Right atrium auricular region (tissue), 2 donors: ENCODE measurements at regions not wholly inside any gene's neighbourhood (a gene's known extent, or its start where the extent isn't known, plus 50 kb on each side); places are given as distances from the start of the nearest gene placed in this dataset.

Experiments used
- DNase-seq: peaks from one replicate; pipeline ENCODE4 v3.0.0-alpha.2; 2019; ENCODE audit warnings: low spot score
- H3K27ac ChIP-seq, 2 donors: fragments of 200-600 bp; sonication (generic); 1 replicate in 1 of 2; 2 replicates in 1 of 2; pipeline ENCODE4 v1.5.1; 2016 to 2019
- H3K27me3 ChIP-seq, 2 donors: fragments of 200-600 bp; sonication (generic); one replicate each; pipeline versions ENCODE4 v1.5.1 to v1.6.0; 2017 to 2019
- H3K36me3 ChIP-seq: fragments of 200-600 bp; sonication (generic); one replicate; pipeline ENCODE4 v1.5.1; 2016
- H3K4me1 ChIP-seq, 2 donors: fragments of 200-600 bp; sonication (generic); one replicate each; pipeline versions ENCODE4 v1.5.1 to v1.6.0; 2017 to 2019
- H3K4me3 ChIP-seq, 2 donors: fragments of 200-600 bp; sonication (generic); 1 replicate in 1 of 2; 2 replicates in 1 of 2; pipeline ENCODE4 v1.5.1; 2017 to 2019; ENCODE audit warnings: mild to moderate bottlenecking in 1 of 2, moderate library complexity in 1 of 2
- H3K9me3 ChIP-seq, 2 donors: fragments of 200-600 bp; sonication (generic); one replicate each; pipeline ENCODE4 v1.5.1; 2019
- CTCF ChIP-seq, 2 donors: fragments of 200-600 bp; sonication (generic); IDR thresholded peaks; one replicate each; pipeline ENCODE4 v1.5.1; 2019; ENCODE audit warnings: antibody characterized with exemption in 2 of 2

- TF ChIP-seq CTCF (IDR thresholded peaks at IDR 0.05) = no peak
- Histone ChIP-seq H3K27ac (no peak overlapping the region), H3K36me3 (no peaks in the 10 kb centered on the region), H3K4me3 (no peak overlapping the region), H3K4me1 (peaks cover 0 to 3% of the 10 kb centered on the region in 2 donors), H3K9me3 (no peaks in the 10 kb centered on the region), H3K27me3 (no peaks in the 10 kb centered on the region)
- no peak for DNase-seq
Measured at GRCh38 chr3:17840126-17840525, 97.7 kb upstream of the TBC1D5 start.

GRCh38 chr3:17836919-17837318 lies 94.5 kb upstream of the TBC1D5 start:
- TF ChIP-seq CTCF (IDR thresholded peaks at IDR 0.05) = no peak
- no peaks in the 10 kb centered on the region for H3K27me3 ChIP-seq
- DNase-seq = no peak
- H3K4me1 ChIP-seq = peaks cover 0 to 3% of the 10 kb centered on the region in 2 donors
- no peaks in the 10 kb centered on the region for H3K9me3 ChIP-seq
- H3K36me3 ChIP-seq = no peaks in the 10 kb centered on the region
- H3K27ac ChIP-seq = no peak overlapping the region
- H3K4me3 ChIP-seq = peak overlapping the region in 1 of 2 donors; percentile 14

GRCh38 chr3:17836092-17836491 lies 93.7 kb upstream of the TBC1D5 start:
- DNase-seq = no peak
- no peak overlapping the region for H3K4me3 ChIP-seq
- no peaks in the 10 kb centered on the region for H3K9me3 ChIP-seq
- H3K36me3 ChIP-seq = no peaks in the 10 kb centered on the region
- no peaks in the 10 kb centered on the region for H3K27me3 ChIP-seq
- no peak for TF ChIP-seq CTCF (IDR thresholded peaks at IDR 0.05)
- peaks cover 0 to 2% of the 10 kb centered on the region in 2 donors for H3K4me1 ChIP-seq
- no peak overlapping the region for H3K27ac ChIP-seq

GRCh38 chr3:17833786-17834559 lies 91.5 kb upstream of the TBC1D5 start:
- no peaks in the 10 kb centered on the region for H3K36me3 ChIP-seq
- no peaks in the 10 kb centered on the region for H3K9me3 ChIP-seq
- TF ChIP-seq CTCF (IDR thresholded peaks at IDR 0.05) = no peak
- H3K27ac ChIP-seq = no peak overlapping the region
- DNase-seq = no peak
- H3K27me3 ChIP-seq = no peaks in the 10 kb centered on the region
- no peak overlapping the region for H3K4me3 ChIP-seq
- no peaks in the 10 kb centered on the region for H3K4me1 ChIP-seq

- Histone ChIP-seq H3K4me1 (no peaks in the 10 kb centered on the region), H3K4me3 (no peak overlapping the region), H3K36me3 (no peaks in the 10 kb centered on the region), H3K27ac (no peak overlapping the region), H3K27me3 (no peaks in the 10 kb centered on the region), H3K9me3 (no peaks in the 10 kb centered on the region)
- TF ChIP-seq CTCF (IDR thresholded peaks at IDR 0.05) = no peak
- DNase-seq = no peak
Measured at GRCh38 chr3:17832016-17832415, 89.6 kb upstream of the TBC1D5 start.

GRCh38 chr3:17831366-17831765 lies 88.9 kb upstream of the TBC1D5 start:
- DNase-seq = no peak
- H3K27ac ChIP-seq = no peak overlapping the region
- TF ChIP-seq CTCF (IDR thresholded peaks at IDR 0.05) = no peak
- H3K4me3 ChIP-seq = no peak overlapping the region
- no peaks in the 10 kb centered on the region for H3K36me3 ChIP-seq
- H3K9me3 ChIP-seq = no peaks in the 10 kb centered on the region
- H3K27me3 ChIP-seq = no peaks in the 10 kb centered on the region
- H3K4me1 ChIP-seq = no peaks in the 10 kb centered on the region
